Jurkat, Clone E6-1 (cell line): ENCODE measurements at regions not wholly inside any gene's neighbourhood (a gene's known extent, or its start where the extent isn't known, plus 50 kb on each side); places are given as distances from the start of the nearest gene placed in this dataset.

Experiments
- DNase-seq: peaks from one replicate; pipeline ENCODE4 v3.0.0-alpha.2; 2011; ENCODE audit warnings: low read depth, low spot score
- H3K4me3 ChIP-seq: 2 replicates; pipeline ENCODE4 v1.5.1; 2011; ENCODE audit warnings: mild to moderate bottlenecking, low read length, control low read depth, moderate library complexity

- H3K4me3 ChIP-seq = no peak overlapping the region
- no peak for DNase-seq
Measured at GRCh38 chr2:58545300-58546280, 304.5 kb upstream of the FANCL start.

DNA sequence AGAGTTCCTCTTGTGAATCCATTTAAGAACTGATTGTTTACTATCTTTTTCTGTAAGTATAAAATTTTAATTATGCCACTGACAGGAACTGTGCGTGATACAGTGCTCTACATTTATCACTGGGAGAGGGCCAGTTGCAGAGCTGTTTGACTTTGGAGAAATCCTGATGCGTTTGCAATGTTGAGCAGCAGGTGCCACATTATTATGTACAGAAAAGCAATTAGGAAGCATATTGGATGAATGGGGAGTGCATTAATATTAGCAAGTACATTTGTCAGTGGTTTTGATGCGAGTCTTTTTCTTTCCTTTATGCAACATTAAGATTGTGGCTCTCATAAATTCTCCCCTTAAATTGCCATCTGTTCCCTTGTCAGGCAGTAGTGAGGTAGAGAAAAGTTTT is 302.3 kb upstream of the FANCL start:
- H3K4me3 ChIP-seq = no peak overlapping the region
- no peak for DNase-seq

GRCh38 chr2:58541511-58541910 is 300.4 kb upstream of the FANCL start:
- no peak for DNase-seq
- H3K4me3 ChIP-seq = no peak overlapping the region

GRCh38 chr2:58540681-58541080 is 299.6 kb upstream of the FANCL start:
- H3K4me3 ChIP-seq = no peak overlapping the region
- no peak for DNase-seq

- DNase-seq = no peak
Measured at GRCh38 chr2:58539973-58540372, 298.8 kb upstream of the FANCL start.

DNA sequence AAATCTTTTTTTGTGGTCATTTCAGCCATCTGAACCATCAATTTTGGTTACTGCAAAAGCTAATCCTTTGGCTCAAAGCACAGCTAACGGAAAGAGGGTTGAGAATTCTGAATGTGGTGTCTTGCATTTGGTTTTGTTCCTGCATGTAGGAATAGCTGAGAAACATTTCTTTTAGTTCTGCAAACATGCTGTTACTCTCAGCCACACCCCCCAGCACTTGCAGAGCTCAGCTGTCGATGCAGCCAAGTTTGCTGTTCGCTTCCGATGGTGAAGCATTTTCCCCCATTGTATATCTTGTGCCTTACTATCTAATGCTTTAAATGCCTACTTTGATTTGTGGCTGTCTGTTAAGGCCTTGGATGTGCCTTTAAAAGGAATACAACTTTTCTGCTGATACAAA is 294.9 kb upstream of the FANCL start:
- no peak overlapping the region for H3K4me3 ChIP-seq
- no peak for DNase-seq

More at GRCh38 chr2:58539973-58540372, 298.8 kb upstream of the FANCL start:
- H3K4me3 ChIP-seq = no peak overlapping the region

- DNase-seq = no peak
- no peak overlapping the region for H3K4me3 ChIP-seq
Measured at GRCh38 chr2:58535182-58535581, 294.1 kb upstream of the FANCL start.

DNA sequence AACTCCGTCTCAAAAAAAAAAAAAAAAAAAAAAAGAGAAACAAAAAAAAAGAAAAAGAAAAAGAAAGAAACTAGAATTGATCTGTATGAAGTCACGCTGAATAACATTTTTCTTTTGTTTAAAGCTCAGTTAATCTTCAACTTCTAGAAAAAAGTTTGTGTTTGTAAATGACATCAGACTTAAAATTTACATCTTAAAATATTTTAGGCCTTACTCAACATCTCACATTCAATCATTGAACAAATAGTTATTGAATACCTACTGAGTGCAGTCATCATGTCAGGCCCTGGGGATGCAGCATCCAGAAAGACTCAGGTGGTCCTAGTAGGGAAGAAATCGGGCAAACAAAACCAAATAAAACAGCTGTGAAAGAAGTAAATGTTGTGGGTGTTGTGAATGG is 292.3 kb upstream of the FANCL start:
- H3K4me3 ChIP-seq = no peak overlapping the region
- DNase-seq = no peak

GRCh38 chr2:58532641-58533040 is 291.5 kb upstream of the FANCL start:
- no peak overlapping the region for H3K4me3 ChIP-seq
- DNase-seq = no peak

DNA sequence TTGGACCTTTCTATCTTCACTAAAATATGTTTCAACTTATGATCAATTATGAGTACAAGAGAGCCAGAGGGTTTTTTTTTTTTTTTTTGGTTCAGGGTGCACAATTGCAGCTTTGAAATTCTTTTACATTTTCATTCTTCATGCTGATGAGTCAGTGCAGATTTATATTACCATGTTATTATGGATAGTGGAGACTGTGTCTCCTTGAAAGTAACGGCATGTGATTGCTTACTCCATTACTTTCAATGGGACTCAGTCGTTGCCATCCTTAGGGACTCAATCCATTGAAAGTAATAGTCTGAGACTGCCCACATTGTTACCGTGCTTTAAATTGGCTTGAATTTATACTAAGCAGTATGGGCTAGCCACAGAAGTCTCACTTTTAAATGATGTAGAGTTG is 286.5 kb upstream of the FANCL start:
- DNase-seq = no peak
- H3K4me3 ChIP-seq = no peak overlapping the region

DNA sequence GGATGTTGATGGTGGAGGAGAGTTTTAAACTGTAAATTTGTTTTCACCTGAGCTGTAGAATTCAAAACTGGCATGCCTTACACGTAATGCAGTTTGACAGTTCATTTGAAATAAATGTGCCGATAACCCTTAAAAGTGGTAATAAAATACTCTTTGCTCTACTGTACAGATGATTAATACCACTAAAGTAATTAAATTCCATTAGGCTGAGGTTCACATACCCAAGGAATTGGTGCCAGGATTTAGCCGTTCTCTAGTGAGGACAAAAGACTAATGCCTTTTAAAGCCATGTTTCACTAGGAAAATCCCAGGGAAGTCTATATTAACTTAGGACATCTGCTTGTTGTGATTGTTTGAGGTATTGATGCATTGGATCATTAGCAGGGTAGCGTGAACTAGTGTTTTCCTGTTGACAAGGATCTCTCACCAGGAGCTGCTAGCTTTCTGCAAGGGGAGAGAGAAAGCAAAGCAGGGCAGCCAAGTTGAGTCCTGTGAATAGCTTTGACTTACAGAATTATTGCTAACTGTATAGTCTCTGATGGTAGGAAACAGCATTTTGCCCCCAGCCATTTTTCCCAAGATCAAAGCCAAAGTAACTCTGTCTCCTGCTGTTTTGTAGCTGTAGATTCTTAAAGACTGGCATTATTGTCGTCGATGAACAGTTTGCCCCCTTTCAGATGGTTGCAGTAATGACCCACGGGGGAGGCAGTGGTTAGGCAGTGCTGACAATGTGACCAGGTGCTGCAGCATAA is 280.9 kb upstream of the FANCL start:
- H3K4me3 ChIP-seq = no peak overlapping the region
- no peak for DNase-seq

- DNase-seq = no peak
- H3K4me3 ChIP-seq = no peak overlapping the region
Measured at GRCh38 chr2:58520903-58521302, 279.8 kb upstream of the FANCL start.

DNA sequence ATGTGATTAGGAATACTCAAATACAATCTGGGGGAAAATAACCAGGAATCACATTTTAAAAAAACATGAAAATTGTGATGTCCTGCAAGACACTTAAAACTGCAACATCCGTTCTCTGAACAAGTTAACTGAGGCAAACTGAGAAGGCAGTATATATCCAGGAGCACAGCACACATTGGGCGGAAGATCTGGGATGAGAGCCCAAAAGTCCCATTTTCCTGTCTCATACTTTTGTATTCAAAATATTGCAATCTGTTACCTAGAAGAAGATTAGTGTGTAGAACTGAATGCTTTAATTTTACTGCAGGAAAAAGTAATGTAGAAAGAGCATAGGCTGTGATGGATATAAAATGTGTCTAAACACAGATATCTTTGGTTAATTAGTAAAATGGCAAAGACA is 276.8 kb upstream of the FANCL start:
- no peak overlapping the region for H3K4me3 ChIP-seq
- DNase-seq = no peak

DNA sequence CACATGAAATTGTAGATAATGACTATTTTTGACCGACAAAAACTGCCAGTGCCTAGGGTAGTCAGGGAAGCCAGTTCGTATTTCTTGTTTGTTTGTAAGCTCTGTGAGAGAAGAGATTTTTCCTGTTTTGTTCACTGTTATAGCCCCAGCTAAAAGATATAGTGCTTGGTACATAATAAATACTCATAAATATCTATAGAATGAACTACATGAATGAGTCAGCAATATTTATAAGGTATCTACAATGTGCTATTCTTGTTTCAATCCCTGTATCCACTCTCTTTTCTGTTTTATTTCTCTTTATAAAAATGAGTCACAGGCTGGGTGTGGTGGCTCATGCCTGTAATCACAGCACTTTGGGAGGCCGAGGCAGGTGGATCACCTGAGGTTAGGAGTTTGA is 275.6 kb upstream of the FANCL start:
- H3K4me3 ChIP-seq = no peak overlapping the region
- DNase-seq = no peak

- DNase-seq = no peak
- H3K4me3 ChIP-seq = no peak overlapping the region
Measured at GRCh38 chr2:58515827-58516573, 274.9 kb upstream of the FANCL start.

- no peak for DNase-seq
- no peak overlapping the region for H3K4me3 ChIP-seq
Measured at GRCh38 chr2:58514252-58514651, 273.1 kb upstream of the FANCL start.

DNA sequence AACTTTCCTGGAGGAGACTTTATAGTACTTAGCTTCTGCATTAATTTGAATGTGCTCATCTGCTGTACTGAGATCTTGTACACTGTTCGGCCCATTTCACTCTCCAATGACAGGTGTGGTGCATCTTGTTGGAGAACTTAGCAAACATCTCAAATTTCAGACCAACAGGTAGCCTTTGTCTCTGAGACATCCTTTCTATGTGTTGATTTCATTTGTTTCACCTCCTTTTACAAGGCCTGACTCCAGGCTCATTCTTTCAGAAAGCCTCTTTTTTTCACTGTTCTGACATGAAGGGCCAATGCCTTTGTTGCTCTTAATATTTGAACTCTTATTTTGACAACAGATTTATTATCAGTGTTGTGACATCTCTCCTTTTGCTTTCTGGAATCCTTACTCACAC is 271.8 kb upstream of the FANCL start:
- no peak overlapping the region for H3K4me3 ChIP-seq
- DNase-seq = no peak

DNA sequence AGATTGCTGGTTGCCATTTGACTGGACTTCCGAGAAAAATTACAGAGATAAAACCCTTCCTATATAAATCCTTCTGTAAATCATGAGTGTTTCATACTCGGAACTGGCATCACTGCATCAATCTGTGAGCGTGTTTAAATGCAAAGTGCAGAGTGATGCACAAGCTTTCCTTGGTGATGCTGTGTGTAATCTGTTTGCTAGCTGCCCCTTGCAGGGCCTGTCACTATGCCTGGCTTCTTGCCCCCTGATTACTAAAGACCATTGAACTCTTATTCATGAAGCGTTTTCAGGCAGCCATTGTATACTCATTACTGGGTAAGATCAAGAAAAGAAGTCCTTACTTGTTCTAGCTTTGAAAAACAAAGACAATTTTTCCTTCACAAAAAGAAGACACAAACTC is 266.9 kb upstream of the FANCL start:
- no peak for DNase-seq
- no peak overlapping the region for H3K4me3 ChIP-seq

DNA sequence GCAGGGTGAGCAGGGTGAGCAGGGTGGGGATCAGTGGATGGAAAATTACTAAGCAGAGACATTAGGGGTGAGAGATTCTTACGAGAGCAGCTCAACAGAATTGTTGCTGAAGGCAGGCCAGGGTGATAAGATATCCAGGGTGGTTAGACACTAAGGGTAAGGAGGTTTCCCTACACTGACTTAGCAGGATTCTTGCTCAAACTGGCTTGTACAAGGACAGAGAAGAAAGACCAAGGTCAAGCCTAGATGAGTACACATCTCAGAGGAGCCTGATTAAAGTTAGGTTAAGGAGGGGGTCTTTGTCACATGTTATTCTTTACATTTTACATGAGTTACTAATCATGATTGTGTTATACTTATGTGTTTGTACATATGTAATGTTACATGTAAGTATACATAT is 262.8 kb upstream of the FANCL start:
- no peak for DNase-seq
- H3K4me3 ChIP-seq = no peak overlapping the region

- no peak for DNase-seq
- H3K4me3 ChIP-seq = no peak overlapping the region
Measured at GRCh38 chr2:58502931-58503330, 261.8 kb upstream of the FANCL start.
